Muscle of back (tissue), 3 donors: ENCODE measurements at regions not wholly inside any gene's neighbourhood (a gene's known extent, or its start where the extent isn't known, plus 50 kb on each side); places are given as distances from the start of the nearest gene placed in this dataset.

Experiments used
- DNase-seq, 3 donors: peaks; one replicate each; pipeline versions ENCODE4 v3.0.0 to v3.0.0-alpha.2; 2013

DNA sequence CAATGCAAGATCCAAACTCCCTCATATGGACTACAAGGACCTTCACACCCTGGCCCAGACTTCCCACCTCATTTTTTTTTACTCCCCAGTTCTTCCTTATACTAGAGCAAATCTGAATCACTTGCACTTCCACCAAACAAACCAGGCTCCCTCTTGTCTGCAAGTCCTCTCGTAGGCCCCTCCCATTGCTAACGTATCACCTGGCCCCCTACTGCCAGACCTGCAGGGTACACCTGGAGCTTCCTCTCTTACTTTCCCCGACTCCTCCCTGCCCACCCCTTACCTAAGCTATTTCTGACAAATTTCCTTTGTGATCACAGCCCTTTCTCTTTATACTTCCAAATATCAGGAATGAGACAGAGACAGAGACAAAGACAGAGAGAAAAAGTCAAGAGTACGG, 463.9 kb downstream of the GALC start:
- no peak for DNase-seq

DNA sequence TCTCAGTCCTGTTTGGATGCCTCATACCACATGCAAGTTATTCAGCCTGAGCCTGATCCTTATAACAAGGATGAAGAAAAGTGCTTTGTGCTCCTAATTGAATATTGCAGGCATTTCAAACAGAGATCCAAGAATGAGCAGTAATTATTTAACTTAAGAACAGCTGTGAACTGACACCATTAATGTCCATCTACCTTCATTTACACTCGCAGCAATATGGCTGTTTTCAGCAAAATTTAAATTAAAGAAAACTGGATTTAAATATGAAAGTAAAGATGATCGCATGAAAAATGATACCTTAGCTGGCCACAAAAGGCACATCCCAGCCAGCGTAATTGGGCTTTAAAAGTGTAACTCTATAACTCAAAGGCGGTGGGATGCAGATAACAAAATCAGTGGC, 466.3 kb downstream of the GALC start:
- DNase-seq: peak in 1 of 3 donors; percentile 5

DNA sequence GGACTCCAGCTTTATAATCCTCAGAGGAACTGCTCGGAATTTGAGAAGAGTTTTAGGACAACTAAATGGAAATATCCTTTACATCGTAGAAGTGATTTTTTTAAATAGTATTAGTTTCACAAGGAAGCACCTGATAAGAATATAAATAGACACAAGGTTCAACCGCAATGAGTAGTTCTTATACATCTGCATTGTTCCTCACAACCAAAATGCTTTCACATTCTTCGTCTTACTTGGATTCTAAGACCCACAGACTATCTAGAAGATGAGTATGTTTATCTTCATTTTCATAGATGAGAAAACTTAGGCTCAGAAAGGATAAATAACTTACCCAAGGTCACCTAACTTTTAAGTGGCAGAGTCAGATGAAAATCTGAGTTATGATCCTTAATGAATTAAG, 469.0 kb downstream of the GALC start:
- DNase-seq: no peak

DNA sequence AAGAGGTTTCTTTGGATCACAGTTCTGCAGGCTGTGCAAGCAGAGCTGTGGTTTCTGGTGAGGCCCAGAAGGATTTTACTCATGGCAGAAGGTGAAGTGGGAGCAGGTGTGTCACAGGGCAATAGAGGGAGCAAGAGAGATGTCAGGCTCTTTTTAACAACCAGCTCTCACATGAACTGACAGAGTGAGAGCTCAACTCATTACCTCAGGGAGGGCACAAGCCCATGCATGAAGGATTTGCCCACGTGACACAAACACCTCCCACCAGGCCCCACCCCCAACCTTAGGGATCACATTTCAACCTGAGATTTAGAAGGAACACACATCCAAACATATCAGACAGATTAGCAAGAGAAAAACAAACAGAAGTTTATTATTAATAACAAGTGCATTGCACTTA, 470.4 kb downstream of the GALC start:
- no peak for DNase-seq

DNA sequence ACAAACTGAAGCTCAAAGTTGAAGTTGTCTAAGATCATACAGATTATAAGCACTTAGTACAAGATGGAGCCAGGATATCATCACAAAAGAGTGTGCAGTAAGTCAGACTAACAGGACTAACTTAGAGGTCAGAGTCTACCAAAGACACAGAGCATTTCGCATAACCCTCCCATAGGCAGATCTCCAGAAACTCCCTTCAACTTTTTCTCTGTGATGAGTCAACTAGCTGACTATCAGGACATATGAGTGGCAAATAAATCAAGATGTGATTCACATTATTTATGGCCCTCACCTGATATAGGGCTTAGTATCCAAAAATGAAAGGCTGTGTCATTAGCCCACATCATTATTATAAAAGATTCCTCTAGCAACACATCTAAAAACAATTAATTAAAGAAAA, 484.6 kb downstream of the GALC start:
- no peak for DNase-seq

DNA sequence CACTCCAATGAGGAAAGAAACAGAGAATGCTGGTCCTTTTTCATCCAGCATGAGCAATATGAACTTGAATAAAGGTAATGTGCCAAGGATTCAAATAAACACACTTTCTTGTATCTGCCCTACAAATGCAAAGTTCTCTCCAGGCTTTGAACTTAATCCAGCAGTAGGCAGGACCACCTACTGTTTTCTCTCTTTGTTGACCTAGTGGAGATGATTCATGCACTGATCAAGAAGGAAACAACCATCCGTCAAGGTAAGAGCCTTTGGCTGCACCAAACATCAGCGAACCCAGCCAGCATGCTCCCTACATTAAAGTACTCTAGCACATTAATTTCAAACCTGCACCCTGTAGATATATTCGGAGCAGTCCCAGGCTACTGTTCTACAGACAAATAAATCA, 489.3 kb downstream of the GALC start:
- no peak for DNase-seq

- DNase-seq: no peak
Observed at GRCh38 chr14:87497301-87497700, 495.7 kb downstream of the GALC start.

- no peak for DNase-seq
Observed at GRCh38 chr14:87494010-87494409, 499.0 kb downstream of the GALC start.

- peak in 2 of 3 donors; percentile 12 to 22 for DNase-seq
Observed at GRCh38 chr14:87492561-87492960, 500.4 kb downstream of the GALC start.

DNA sequence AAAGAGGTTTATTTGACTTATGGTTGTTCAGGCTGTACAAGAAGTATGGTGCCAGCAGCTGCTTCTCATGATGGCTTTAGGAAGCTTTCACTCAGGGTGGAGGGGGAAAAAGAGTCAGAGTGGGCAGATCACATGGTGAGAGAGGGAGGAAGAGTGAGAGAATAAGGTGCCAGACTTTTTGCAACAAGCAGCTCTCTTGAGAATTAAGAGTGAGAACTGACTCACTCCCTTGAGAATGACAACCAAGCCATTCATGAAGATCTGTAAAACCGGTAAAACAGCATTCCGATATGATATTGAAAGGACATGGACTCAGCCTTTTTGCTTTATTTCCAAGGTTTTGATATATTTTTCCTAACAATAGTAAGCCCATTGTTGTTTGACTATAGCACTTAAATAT, 501.2 kb downstream of the GALC start:
- no peak for DNase-seq

DNA sequence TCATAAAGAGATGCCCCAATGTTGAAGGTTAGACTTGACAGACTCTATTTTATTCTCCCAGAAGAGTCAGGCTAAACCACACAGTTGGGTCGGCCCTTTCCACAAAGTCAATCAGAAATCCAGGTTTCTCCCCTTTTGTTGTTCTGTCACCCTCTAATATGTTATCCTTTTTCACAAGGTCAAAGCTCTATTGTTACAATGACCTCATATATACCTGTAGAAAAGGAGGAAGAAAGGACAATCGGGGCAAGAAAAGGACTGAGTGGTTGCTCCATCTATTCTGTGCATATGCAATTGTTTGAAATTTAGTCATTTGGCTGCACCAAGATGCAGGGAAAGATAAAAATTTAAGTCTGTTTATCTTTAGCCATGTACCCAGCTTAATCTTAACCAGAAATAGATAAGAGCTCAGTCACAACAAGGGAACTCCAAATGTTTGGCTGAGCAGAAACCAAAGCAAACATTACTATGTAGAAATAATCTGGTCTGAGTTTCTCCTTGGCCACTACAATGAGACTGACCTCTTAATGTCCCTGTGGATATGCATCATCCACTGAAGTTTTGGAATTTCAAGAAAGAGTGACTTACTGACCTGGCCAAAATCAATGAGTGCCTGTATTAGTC, 503.7 kb downstream of the GALC start:
- no peak for DNase-seq

GRCh38 chr14:87483271-87484260, 509.4 kb downstream of the GALC start:
- peak in 1 of 3 donors; percentile 21 for DNase-seq

GRCh38 chr14:87468531-87468930, 524.5 kb downstream of the GALC start:
- no peak for DNase-seq

DNA sequence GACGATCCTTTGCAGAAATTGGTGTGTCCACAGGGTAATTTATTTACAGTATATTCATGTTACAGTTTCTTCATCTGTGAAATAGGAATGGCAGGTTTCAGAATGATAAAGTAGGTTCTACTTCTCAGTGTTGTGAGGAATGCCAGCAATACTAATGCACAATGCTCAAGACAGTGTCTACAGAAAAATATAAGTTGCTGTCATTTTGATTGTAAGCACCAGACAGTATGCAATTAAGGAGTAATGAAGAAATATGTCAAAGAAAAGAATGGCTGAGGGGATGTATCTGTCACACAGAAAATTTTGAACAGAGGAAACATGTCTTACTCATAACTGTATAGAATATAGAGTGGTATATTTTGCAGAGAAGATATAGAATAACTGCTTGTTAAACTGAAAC, 525.4 kb downstream of the GALC start:
- DNase-seq: no peak

DNA sequence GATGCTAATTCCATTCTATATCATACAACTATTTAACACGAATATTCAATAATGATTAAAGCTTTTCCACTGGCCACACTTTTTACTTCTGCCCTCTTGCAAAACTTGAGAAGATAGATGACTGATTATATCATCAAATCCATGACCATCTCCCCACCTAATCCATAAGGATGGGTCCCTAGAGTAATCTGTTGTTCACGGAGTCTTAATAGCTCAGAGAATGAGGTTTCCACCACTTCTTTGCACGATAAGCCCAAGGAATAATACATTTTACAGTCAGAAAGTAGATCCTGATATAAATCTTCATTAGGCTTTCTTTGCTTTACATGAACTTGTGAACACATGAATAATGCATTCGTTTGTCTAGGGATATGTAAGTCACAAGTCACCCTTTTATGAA, 527.2 kb downstream of the GALC start:
- no peak for DNase-seq

- no peak for DNase-seq
Observed at GRCh38 chr14:87461704-87462103, 531.3 kb downstream of the GALC start.

DNA sequence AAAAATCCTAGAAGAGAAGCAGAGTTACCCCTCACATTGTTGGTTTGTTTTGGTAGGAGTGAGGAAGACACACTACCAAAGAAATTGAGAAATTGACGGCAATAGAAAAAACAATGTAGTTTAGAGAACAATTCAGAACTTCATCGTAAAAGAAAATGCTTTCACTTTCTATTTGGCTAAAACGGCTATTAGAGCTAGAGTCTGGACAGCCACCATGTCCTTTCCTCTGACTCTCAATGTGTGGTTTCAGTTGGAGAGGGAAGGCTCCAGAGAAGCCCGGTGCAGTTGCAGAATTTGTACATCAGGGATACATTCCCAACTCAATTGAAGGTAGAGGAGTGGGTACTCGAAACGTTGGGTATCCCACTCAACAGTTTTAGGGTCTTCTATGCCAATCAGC, 535.3 kb downstream of the GALC start:
- DNase-seq: no peak

- no peak for DNase-seq
Observed at GRCh38 chr14:87450193-87450592, 542.8 kb downstream of the GALC start.

DNA sequence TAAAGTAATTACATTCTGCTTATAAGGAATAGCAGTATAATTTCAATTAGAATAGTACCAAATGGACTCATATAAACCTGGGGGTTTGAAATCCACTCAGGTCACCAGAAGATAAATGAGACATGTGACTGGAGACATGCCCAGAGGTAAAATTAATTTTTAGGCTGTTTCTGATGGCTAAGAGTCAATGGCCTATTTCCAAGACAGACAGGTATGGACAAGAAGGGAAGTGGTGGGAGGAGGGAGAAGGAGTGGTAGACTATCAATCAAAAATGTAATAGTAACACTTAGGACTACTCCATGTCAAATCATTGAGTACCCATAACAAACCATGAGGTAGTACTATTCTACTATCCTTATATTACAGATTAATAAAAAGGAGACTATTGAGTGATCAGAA, 544.0 kb downstream of the GALC start:
- no peak for DNase-seq

DNA sequence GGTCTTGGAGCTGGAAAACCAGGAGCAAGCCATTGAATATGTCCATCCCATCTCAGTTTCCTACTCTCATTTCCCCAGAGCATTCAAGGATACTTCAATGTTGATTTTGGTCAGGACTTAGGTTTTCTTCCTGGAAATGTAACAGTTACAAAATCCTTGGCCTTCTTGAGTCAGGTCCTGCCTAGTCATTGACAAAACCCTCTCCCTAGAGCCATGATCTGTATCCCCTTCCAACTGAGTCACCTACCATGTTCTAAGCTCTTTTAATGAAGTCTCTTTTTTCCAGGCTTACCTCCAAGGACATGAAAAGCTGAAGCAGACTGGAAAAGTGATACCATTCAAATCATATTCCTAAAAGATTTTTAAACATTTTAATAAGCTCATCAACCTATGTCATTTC, 549.2 kb downstream of the GALC start:
- no peak for DNase-seq

GRCh38 chr14:87443039-87443438, 549.9 kb downstream of the GALC start:
- DNase-seq: no peak

GRCh38 chr14:87437158-87437557, 555.8 kb downstream of the GALC start:
- DNase-seq: no peak

- no peak for DNase-seq
Observed at GRCh38 chr14:87434680-87435079, 558.3 kb downstream of the GALC start.
